Astrocyte (in vitro differentiated cells and primary cell): ENCODE measurements at regions not wholly inside any gene's neighbourhood (a gene's known extent, or its start where the extent isn't known, plus 50 kb on each side); places are given as distances from the start of the nearest gene placed in this dataset.
A peak's percentile ranks its signal among the peaks of the same experiment; 100 is the strongest.
"Not testable (repeated sequence)": the region's sequence is repeated elsewhere in the genome, so short reads cannot be mapped to it uniquely, and the experiment has no call there.

Source experiments
- DNase-seq: peaks from one replicate; pipeline ENCODE4 v3.0.0-alpha.2; 2010; ENCODE audit warnings: low read depth
- FAIRE-seq: peaks from 2 replicates; lab custom pipeline; 2011; peaks lifted over from hg19 to GRCh38; lab: Jason Lieb, UNC
- H2AFZ ChIP-seq: 2 replicates; pipeline ENCODE4 v1.6.0; 2012; ENCODE audit warnings: low read depth, low read length, inconsistent platforms
- H3K27ac ChIP-seq: 2 replicates; pipeline ENCODE4 v1.5.1; 2011; ENCODE audit warnings: low read depth, low read length, inconsistent platforms
- H3K27me3 ChIP-seq: 2 replicates; pipeline ENCODE4 v1.6.0; 2011; ENCODE audit warnings: low read length, inconsistent platforms; ENCODE audit not compliant: insufficient read depth
- H3K36me3 ChIP-seq: 2 replicates; pipeline ENCODE4 v1.5.1; 2011; ENCODE audit warnings: low read length, inconsistent platforms; ENCODE audit not compliant: insufficient read depth
- H3K4me1 ChIP-seq: 2 replicates; pipeline ENCODE4 v1.5.1; 2011; ENCODE audit warnings: low read length, inconsistent platforms; ENCODE audit not compliant: insufficient read depth
- H3K4me2 ChIP-seq: 2 replicates; pipeline ENCODE4 v1.6.0; 2012; ENCODE audit warnings: low read length, inconsistent platforms
- H3K4me3 ChIP-seq: 2 replicates; pipeline ENCODE4 v1.5.1; 2011; ENCODE audit warnings: low read depth, mild to moderate bottlenecking, low read length, inconsistent platforms; ENCODE audit not compliant: insufficient read depth
- H3K79me2 ChIP-seq: 2 replicates; pipeline ENCODE4 v1.6.0; 2012; ENCODE audit warnings: mild to moderate bottlenecking, low read length, inconsistent platforms; ENCODE audit not compliant: insufficient read depth
- H3K9ac ChIP-seq: 2 replicates; pipeline ENCODE4 v1.6.0; 2012; ENCODE audit warnings: mild to moderate bottlenecking, low read length, inconsistent platforms
- H3K9me3 ChIP-seq: 2 replicates; pipeline ENCODE4 v1.5.1; 2012; ENCODE audit warnings: low read depth, mild to moderate bottlenecking, low read length, inconsistent platforms; ENCODE audit not compliant: insufficient read depth
- H4K20me1 ChIP-seq: 2 replicates; pipeline ENCODE4 v1.6.0; 2012; ENCODE audit warnings: low read length, inconsistent platforms; ENCODE audit not compliant: insufficient read depth
- H3K27ac Mint-ChIP-seq: one replicate; pipeline ENCODE4 v1.8.0; 2021; ENCODE audit warnings: mild to moderate bottlenecking, mixed read lengths; ENCODE audit not compliant: unreplicated experiment
- H3K27me3 Mint-ChIP-seq: one replicate; pipeline ENCODE4 v1.8.0; 2021; ENCODE audit warnings: low read depth, mixed read lengths; ENCODE audit not compliant: unreplicated experiment
- H3K36me3 Mint-ChIP-seq: one replicate; pipeline ENCODE4 v1.8.0; 2021; ENCODE audit warnings: low read depth, mixed read lengths; ENCODE audit not compliant: unreplicated experiment
- H3K4me1 Mint-ChIP-seq: one replicate; pipeline ENCODE4 v1.8.0; 2021; ENCODE audit warnings: low read depth, mixed read lengths; ENCODE audit not compliant: unreplicated experiment
- H3K4me3 Mint-ChIP-seq: one replicate; pipeline ENCODE4 v1.8.0; 2021; ENCODE audit warnings: mild to moderate bottlenecking, moderate library complexity, mixed read lengths; ENCODE audit not compliant: unreplicated experiment
- H3K9me3 Mint-ChIP-seq: one replicate; pipeline ENCODE4 v1.8.0; 2021; ENCODE audit warnings: mild to moderate bottlenecking, mixed read lengths; ENCODE audit not compliant: unreplicated experiment
- EZH2 ChIP-seq: IDR thresholded peaks from 2 replicates; pipeline ENCODE4 v1.6.1; 2012; ENCODE audit warnings: mild to moderate bottlenecking, low read length, inconsistent platforms; ENCODE audit not compliant: insufficient read depth
- TF ChIP-seq, protein P1 (sequence below): IDR thresholded peaks from 2 replicates; pipeline ENCODE4 v1.5.1; 2011; ENCODE audit warnings: low read depth, mild to moderate bottlenecking, inconsistent platforms, low read length, moderate library complexity; ENCODE audit not compliant: insufficient read depth

GRCh38 chr12:131390412-131391334 is 320.2 kb upstream of the SFSWAP start:
- Histone ChIP-seq H3K27ac (no peak overlapping the region), H3K79me2 (no peaks in the 10 kb centered on the region), H4K20me1 (no peaks in the 10 kb centered on the region), H3K4me2 (no peak overlapping the region), H3K36me3 (no peaks in the 10 kb centered on the region), H3K9me3 (peaks cover 5% of the 10 kb centered on the region), H3K27me3 (no peaks in the 10 kb centered on the region), H2AFZ (no peak overlapping the region), H3K4me1 (no peaks in the 10 kb centered on the region), H3K9ac (no peak overlapping the region), H3K4me3 (no peak overlapping the region)
- FAIRE-seq, result no peak
- no peaks in the 10 kb centered on the region for H3K4me1 Mint-ChIP-seq
- H3K27me3 Mint-ChIP-seq, result peaks cover 29% of the 10 kb centered on the region
- no peak for TF ChIP-seq EZH2
- TF ChIP-seq, protein P1, sequence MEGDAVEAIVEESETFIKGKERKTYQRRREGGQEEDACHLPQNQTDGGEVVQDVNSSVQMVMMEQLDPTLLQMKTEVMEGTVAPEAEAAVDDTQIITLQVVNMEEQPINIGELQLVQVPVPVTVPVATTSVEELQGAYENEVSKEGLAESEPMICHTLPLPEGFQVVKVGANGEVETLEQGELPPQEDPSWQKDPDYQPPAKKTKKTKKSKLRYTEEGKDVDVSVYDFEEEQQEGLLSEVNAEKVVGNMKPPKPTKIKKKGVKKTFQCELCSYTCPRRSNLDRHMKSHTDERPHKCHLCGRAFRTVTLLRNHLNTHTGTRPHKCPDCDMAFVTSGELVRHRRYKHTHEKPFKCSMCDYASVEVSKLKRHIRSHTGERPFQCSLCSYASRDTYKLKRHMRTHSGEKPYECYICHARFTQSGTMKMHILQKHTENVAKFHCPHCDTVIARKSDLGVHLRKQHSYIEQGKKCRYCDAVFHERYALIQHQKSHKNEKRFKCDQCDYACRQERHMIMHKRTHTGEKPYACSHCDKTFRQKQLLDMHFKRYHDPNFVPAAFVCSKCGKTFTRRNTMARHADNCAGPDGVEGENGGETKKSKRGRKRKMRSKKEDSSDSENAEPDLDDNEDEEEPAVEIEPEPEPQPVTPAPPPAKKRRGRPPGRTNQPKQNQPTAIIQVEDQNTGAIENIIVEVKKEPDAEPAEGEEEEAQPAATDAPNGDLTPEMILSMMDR, result no peak
- no peaks in the 10 kb centered on the region for H3K36me3 Mint-ChIP-seq
- DNase-seq, result no peak
- no peak overlapping the region for H3K4me3 Mint-ChIP-seq
- H3K27ac Mint-ChIP-seq, result no peak overlapping the region
- H3K9me3 Mint-ChIP-seq, result no peaks in the 10 kb centered on the region

GRCh38 chr12:131391399-131391798 is 319.5 kb upstream of the SFSWAP start:
- Histone ChIP-seq H3K4me2 (no peak overlapping the region), H4K20me1 (no peaks in the 10 kb centered on the region), H3K9me3 (peaks cover 12% of the 10 kb centered on the region), H3K27ac (no peak overlapping the region), H3K27me3 (no peaks in the 10 kb centered on the region), H3K4me1 (no peaks in the 10 kb centered on the region), H3K9ac (no peak overlapping the region), H2AFZ (no peak overlapping the region), H3K36me3 (no peaks in the 10 kb centered on the region), H3K4me3 (no peak overlapping the region), H3K79me2 (no peaks in the 10 kb centered on the region)
- Mint-ChIP-seq H3K27ac (no peak overlapping the region), H3K4me1 (no peaks in the 10 kb centered on the region), H3K9me3 (no peaks in the 10 kb centered on the region), H3K4me3 (no peak overlapping the region), H3K36me3 (no peaks in the 10 kb centered on the region), H3K27me3 (peaks cover 29% of the 10 kb centered on the region)
- no peak for DNase-seq
- FAIRE-seq, result no peak
- TF ChIP-seq EZH2, result no peak
- TF ChIP-seq, protein P1, result no peak

GRCh38 chr12:131394752-131395151 is 316.1 kb upstream of the SFSWAP start:
- not testable (repeated sequence) for H3K4me1 ChIP-seq, H3K36me3 Mint-ChIP-seq, H3K27ac Mint-ChIP-seq, H3K9ac ChIP-seq, H3K27me3 ChIP-seq, H3K9me3 Mint-ChIP-seq, H3K27ac ChIP-seq, H3K4me3 ChIP-seq, FAIRE-seq, H3K36me3 ChIP-seq, H3K4me1 Mint-ChIP-seq, H3K4me2 ChIP-seq, DNase-seq, H4K20me1 ChIP-seq, H3K4me3 Mint-ChIP-seq, H2AFZ ChIP-seq, H3K79me2 ChIP-seq
- H3K27me3 Mint-ChIP-seq, result peaks cover 28% of the 10 kb centered on the region
- H3K9me3 ChIP-seq, result peaks cover 16% of the 10 kb centered on the region

- H3K4me1 Mint-ChIP-seq, H3K27me3 ChIP-seq, H3K9ac ChIP-seq, H2AFZ ChIP-seq, H3K4me1 ChIP-seq, DNase-seq, H3K4me3 ChIP-seq, H4K20me1 ChIP-seq, H3K36me3 ChIP-seq, H3K9me3 Mint-ChIP-seq, H3K4me3 Mint-ChIP-seq, H3K27ac ChIP-seq, H3K79me2 ChIP-seq, H3K36me3 Mint-ChIP-seq, H3K27ac Mint-ChIP-seq, H3K4me2 ChIP-seq: not testable (repeated sequence)
- peaks cover 16% of the 10 kb centered on the region for H3K9me3 ChIP-seq
- H3K27me3 Mint-ChIP-seq, result peaks cover 24% of the 10 kb centered on the region
- FAIRE-seq, result peak; percentile 49
Observed at GRCh38 chr12:131395209-131395684, 315.6 kb upstream of the SFSWAP start.
